Neural crest cell (in vitro differentiated cells): ENCODE measurements at regions not wholly inside any gene's neighbourhood (a gene's known extent, or its start where the extent isn't known, plus 50 kb on each side); places are given as distances from the start of the nearest gene placed in this dataset.

Source experiments
- DNase-seq: peaks from one replicate; pipeline ENCODE4 v3.0.0; 2021; ENCODE audit warnings: low read depth, mixed read lengths, low spot score
- H3K27ac Mint-ChIP-seq: one replicate; pipeline ENCODE4 v1.8.0; 2021; ENCODE audit warnings: mild to moderate bottlenecking, mixed read lengths; ENCODE audit not compliant: unreplicated experiment
- H3K27me3 Mint-ChIP-seq: 2 replicates; pipeline ENCODE4 v1.8.0; 2021; ENCODE audit warnings: low read depth, mild to moderate bottlenecking, mixed read lengths
- H3K36me3 Mint-ChIP-seq: 2 replicates; pipeline ENCODE4 v1.8.0; 2021; ENCODE audit warnings: low read depth, mild to moderate bottlenecking, mixed read lengths
- H3K4me1 Mint-ChIP-seq: 2 replicates; pipeline ENCODE4 v1.8.0; 2021; ENCODE audit warnings: mixed read lengths
- H3K4me3 Mint-ChIP-seq: one replicate; pipeline ENCODE4 v1.8.0; 2021; ENCODE audit warnings: mild to moderate bottlenecking, mixed read lengths
- H3K9me3 Mint-ChIP-seq: 2 replicates; pipeline ENCODE4 v1.8.0; 2021; ENCODE audit warnings: mixed read lengths
- CTCF ChIP-seq: fragments of 200-600 bp; sonication (generic); conservative IDR thresholded peaks from 2 replicates; pipeline ENCODE4 v1.5.0; 2021; ENCODE audit warnings: antibody characterized with exemption, mild to moderate bottlenecking

- peaks cover 11% of the 10 kb centered on the region for H3K9me3 Mint-ChIP-seq
- peaks cover 6% of the 10 kb centered on the region for H3K36me3 Mint-ChIP-seq
- H3K4me1 Mint-ChIP-seq = no peaks in the 10 kb centered on the region
- H3K27ac Mint-ChIP-seq = no peak overlapping the region
- TF ChIP-seq CTCF = no peak
- DNase-seq = no peak
- H3K4me3 Mint-ChIP-seq = no peak overlapping the region
- no peaks in the 10 kb centered on the region for H3K27me3 Mint-ChIP-seq
Measured at GRCh38 chr5:164972973-164973372, 1467.6 kb downstream of the MAT2B start.

GRCh38 chr5:164975986-164976385, 1470.6 kb downstream of the MAT2B start:
- Mint-ChIP-seq H3K27ac (no peak overlapping the region), H3K9me3 (peaks cover 11% of the 10 kb centered on the region), H3K4me1 (no peaks in the 10 kb centered on the region), H3K27me3 (no peaks in the 10 kb centered on the region), H3K36me3 (peaks cover 6% of the 10 kb centered on the region), H3K4me3 (no peak overlapping the region)
- DNase-seq = no peak
- TF ChIP-seq CTCF = no peak

- Mint-ChIP-seq H3K4me1 (no peaks in the 10 kb centered on the region), H3K27me3 (no peaks in the 10 kb centered on the region), H3K36me3 (peaks cover 4% of the 10 kb centered on the region), H3K4me3 (no peak overlapping the region), H3K9me3 (peaks cover 8% of the 10 kb centered on the region), H3K27ac (no peak overlapping the region)
- no peak for DNase-seq
- no peak for TF ChIP-seq CTCF
Measured at GRCh38 chr5:164980480-164980879, 1475.1 kb downstream of the MAT2B start.

GRCh38 chr5:164998142-164998541, 1492.7 kb downstream of the MAT2B start:
- no peaks in the 10 kb centered on the region for H3K9me3 Mint-ChIP-seq
- no peak overlapping the region for H3K27ac Mint-ChIP-seq
- no peaks in the 10 kb centered on the region for H3K4me1 Mint-ChIP-seq
- H3K4me3 Mint-ChIP-seq = no peak overlapping the region
- H3K36me3 Mint-ChIP-seq = no peaks in the 10 kb centered on the region
- DNase-seq = no peak
- TF ChIP-seq CTCF = no peak
- H3K27me3 Mint-ChIP-seq = no peaks in the 10 kb centered on the region

- Mint-ChIP-seq H3K4me3 (no peak overlapping the region), H3K4me1 (no peaks in the 10 kb centered on the region), H3K9me3 (no peaks in the 10 kb centered on the region), H3K27me3 (no peaks in the 10 kb centered on the region), H3K27ac (no peak overlapping the region), H3K36me3 (no peaks in the 10 kb centered on the region)
- no peak for TF ChIP-seq CTCF
- DNase-seq = no peak
Measured at GRCh38 chr5:164998590-164998989, 1493.2 kb downstream of the MAT2B start.
